GM18507 (cell line): ENCODE measurements at regions not wholly inside any gene's neighbourhood (a gene's known extent, or its start where the extent isn't known, plus 50 kb on each side); places are given as distances from the start of the nearest gene placed in this dataset.
A peak's percentile ranks its signal among the peaks of the same experiment; 100 is the strongest.

Experiments used
- DNase-seq: peaks from one replicate; pipeline ENCODE4 v3.0.0; 2011; ENCODE audit warnings: low read depth; ENCODE audit not compliant: insufficient read length; ENCODE audit errors: extremely low spot score
- FAIRE-seq: peaks from 2 replicates; lab custom pipeline; 2011; peaks lifted over from hg19 to GRCh38; lab: Jason Lieb, UNC

- DNase-seq (peak; percentile 8), FAIRE-seq (peak; percentile 91)
Observed at GRCh38 chr14:34018564-34019244, 67.8 kb upstream of the EGLN3 start.

GRCh38 chr14:34018125-34018524 lies 67.3 kb upstream of the EGLN3 start:
- FAIRE-seq (no peak), DNase-seq (no peak)

- no peak for FAIRE-seq
Observed at GRCh38 chr14:34015383-34015782, 64.5 kb upstream of the EGLN3 start.

GRCh38 chr14:34014936-34015335 lies 64.1 kb upstream of the EGLN3 start:
- DNase-seq (no peak), FAIRE-seq (no peak)

More at GRCh38 chr14:34015383-34015782, 64.5 kb upstream of the EGLN3 start:
- no peak for DNase-seq

- DNase-seq (no peak), FAIRE-seq (no peak)
Observed at GRCh38 chr14:34013721-34014060, 62.8 kb upstream of the EGLN3 start.

- FAIRE-seq = peak; percentile 87
- DNase-seq = peak; percentile 9
Observed at GRCh38 chr14:34012978-34013720, 62.3 kb upstream of the EGLN3 start.

- DNase-seq = no peak
- FAIRE-seq = no peak
Observed at GRCh38 chr14:34012369-34012768, 61.5 kb upstream of the EGLN3 start.

GRCh38 chr14:34009956-34010355 lies 59.1 kb upstream of the EGLN3 start:
- FAIRE-seq (no peak), DNase-seq (no peak)

DNA sequence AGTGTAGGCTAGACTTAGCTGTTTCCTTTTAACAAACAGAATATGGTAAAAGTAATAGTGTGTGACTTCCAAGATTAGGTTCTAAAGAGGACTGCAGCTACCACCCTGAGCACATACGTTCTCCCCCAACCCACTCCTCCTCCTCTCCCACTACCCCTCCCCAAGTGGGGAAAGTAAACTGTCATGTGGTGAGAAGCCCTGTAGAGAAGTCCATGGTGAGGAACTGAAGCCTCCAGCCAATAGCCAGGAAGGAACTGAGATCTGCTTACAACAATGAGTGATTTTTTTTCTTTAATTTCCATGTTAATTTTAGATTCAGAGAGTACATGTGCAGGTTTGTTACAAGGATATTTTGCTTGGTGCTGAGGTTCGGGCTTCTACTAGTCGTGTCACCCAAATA lies 57.0 kb upstream of the EGLN3 start:
- FAIRE-seq (no peak), DNase-seq (no peak)

GRCh38 chr14:34005901-34006300 lies 55.0 kb upstream of the EGLN3 start:
- no peak for FAIRE-seq
- no peak for DNase-seq

DNA sequence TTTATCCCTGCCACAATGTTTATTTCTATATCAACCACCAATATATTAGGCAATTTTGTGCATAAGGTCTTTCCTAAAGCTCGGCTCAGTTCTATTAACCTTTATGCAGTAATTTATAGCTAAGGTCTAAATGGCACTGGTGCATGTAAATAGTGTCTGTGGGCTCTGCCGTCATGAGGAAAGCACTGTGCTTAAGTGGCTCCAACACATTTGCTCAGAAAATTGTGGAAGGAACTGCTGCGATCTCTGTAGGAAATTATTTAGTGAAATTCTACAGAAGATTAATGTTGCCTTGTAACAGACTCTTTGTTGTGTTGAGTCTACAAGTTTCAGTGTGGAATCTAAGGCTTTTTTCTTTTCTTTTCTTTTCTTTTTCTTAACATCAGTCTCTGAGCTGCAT lies 54.0 kb upstream of the EGLN3 start:
- DNase-seq (no peak), FAIRE-seq (no peak)

DNA sequence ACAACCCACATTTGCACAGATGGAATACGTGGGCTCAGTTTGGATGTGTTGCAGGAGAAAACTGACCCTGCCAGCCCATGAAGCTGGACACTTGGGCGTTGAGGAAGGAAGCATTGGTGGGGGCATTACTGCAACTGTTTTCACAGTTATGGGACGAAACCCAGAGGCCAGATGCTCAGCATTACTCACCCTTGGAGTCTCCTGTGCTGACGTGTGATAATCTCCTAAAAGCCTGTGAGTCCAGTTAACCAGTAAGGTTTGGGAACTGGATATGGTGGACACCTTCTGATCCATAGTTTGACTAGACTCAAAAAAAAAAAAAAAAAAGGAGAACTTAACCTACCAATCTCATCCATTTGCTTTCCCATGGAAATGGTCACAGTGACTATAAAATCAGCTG lies 52.8 kb upstream of the EGLN3 start:
- DNase-seq (no peak), FAIRE-seq (no peak)

- FAIRE-seq (no peak), DNase-seq (no peak)
Observed at GRCh38 chr14:34003082-34003668, 52.3 kb upstream of the EGLN3 start.
